HepG2 (cell line): ENCODE measurements at regions not wholly inside any gene's neighbourhood (a gene's known extent, or its start where the extent isn't known, plus 50 kb on each side); places are given as distances from the start of the nearest gene placed in this dataset.

Experiments
- GATA4 ChIP-seq: sonication (generic); IDR thresholded peaks from 2 replicates; pipeline ENCODE4 v1.6.1; 2016; ENCODE audit warnings: antibody characterized with exemption, low read depth, borderline replicate concordance
- HOXA7 ChIP-seq: sonication (generic); formaldehyde crosslinking; IDR thresholded peaks from 2 replicates; pipeline ENCODE4 v1.8.1; 2022; ENCODE audit warnings: mild to moderate bottlenecking, missing genetic modification reagents, moderate library complexity
- STAT6 ChIP-seq: sonication (generic); formaldehyde crosslinking; IDR thresholded peaks from 2 replicates; pipeline ENCODE4 v1.4.0; 2020; ENCODE audit warnings: missing genetic modification reagents, mild to moderate bottlenecking, borderline replicate concordance
- YEATS4 ChIP-seq: sonication (generic); formaldehyde crosslinking; IDR thresholded peaks from 2 replicates; pipeline ENCODE4 v1.4.0; 2020; ENCODE audit warnings: missing genetic modification reagents, borderline replicate concordance
- ZBTB40 ChIP-seq, 2 experiments: fragments of 450-650 bp in 1 of 2; sonication (generic) in 1 of 2; formaldehyde crosslinking in 1 of 2; IDR thresholded peaks; 2 replicates each; pipeline versions ENCODE4 v1.6.1 to v1.8.0; 2016 to 2022; ENCODE audit warnings: antibody characterized with exemption in 1 of 2, mild to moderate bottlenecking in 1 of 2, missing genetic modification reagents in 1 of 2
- ZNF281 ChIP-seq: sonication (generic); formaldehyde crosslinking; IDR thresholded peaks from 2 replicates; pipeline ENCODE4 v1.4.0; 2020; ENCODE audit warnings: missing genetic modification reagents, borderline replicate concordance
- ZNF790 ChIP-seq: sonication (generic); formaldehyde crosslinking; IDR thresholded peaks from 2 replicates; pipeline ENCODE4 v1.8.0; 2022; ENCODE audit warnings: missing genetic modification reagents, mild to moderate bottlenecking, borderline replicate concordance

DNA sequence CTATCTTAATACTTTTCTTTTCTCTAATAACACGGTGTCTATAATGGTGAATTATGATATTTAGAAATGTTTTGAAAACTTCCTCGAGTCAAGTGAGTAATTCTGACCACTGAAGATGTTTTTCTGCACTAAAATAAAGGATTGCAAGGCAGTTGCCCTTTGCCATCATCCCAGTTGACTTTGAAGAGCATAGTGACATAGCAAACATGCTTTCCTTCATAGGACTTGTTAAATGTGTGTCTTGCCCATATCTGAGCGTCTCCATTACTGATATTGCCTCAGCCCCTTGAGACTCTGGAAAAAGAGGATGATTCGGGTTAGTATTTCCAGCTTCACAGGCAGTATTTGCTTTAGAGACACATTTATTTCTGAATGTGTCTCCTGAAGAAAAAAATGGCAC, 125.2 kb upstream of the MCHR2 start (continued):
- TF ChIP-seq ZBTB40 (IDR thresholded peaks at IDR 0.05) (no peak), ZBTB40 (CRISPR knock-in tag; IDR thresholded peaks at IDR 0.05) (no peak), ZNF281 (CRISPR knock-in tag) (no peak), ZNF790 (CRISPR knock-in tag) (no peak), STAT6 (no peak), YEATS4 (no peak), GATA4 (no peak), HOXA7 (CRISPR knock-in tag) (no peak)
- TF ChIP-seq, all 625 proteins: peak for 0
